ENCODE measurements at regions not wholly inside any gene's neighbourhood (a gene's known extent, or its start where the extent isn't known, plus 50 kb on each side); places are given as distances from the start of the nearest gene placed in this dataset.

GRCh38 chr15:52924630-52925029 lies 134.5 kb upstream of the ONECUT1 start:
- Mint-ChIP-seq H3K4me3 (no peak overlapping the region), H3K4me1 (peaks cover 6 to 8% of the 10 kb centered on the region in 2 experiments; a peak in 1 of 4 replicates), H3K27ac (0 out of 7 replicates have a peak overlapping the region, but pooled peaks of 1 of the 3 experiments have one; percentile 16), H3K36me3 (ENCODE audit: insufficient read depth in 1 of 3, low read depth in 3 of 3) (no peaks in the 10 kb centered on the region), H3K9me3 (peaks cover 4 to 9% of the 10 kb centered on the region in 2 experiments; a peak in 3 of 5 replicates), H3K27me3 (ENCODE audit: low read depth) (peaks cover 4% of the 10 kb centered on the region; the same call in 1 of the 2 replicates)
- Histone ChIP-seq H3K9ac (ENCODE audit: extremely low read depth, insufficient read length, low read length) (no peak overlapping the region), H3K4me1 (ENCODE audit: insufficient read depth, low read length) (no peaks in the 10 kb centered on the region), H3K79me2 (ENCODE audit: insufficient read depth, low read length) (no peaks in the 10 kb centered on the region), H3K9me3 (ENCODE audit: control insufficient read depth, low read depth, low read length) (no peaks in the 10 kb centered on the region), H3T11ph (ENCODE audit: low read length) (no peak overlapping the region), H2BK15ac (ENCODE audit: low read depth, low read length) (no peak overlapping the region), H3K23ac (ENCODE audit: insufficient read length, low read depth, low read length) (no peak overlapping the region), H4K5ac (ENCODE audit: insufficient read length, low read depth, low read length) (no peak overlapping the region), H2BK20ac (ENCODE audit: low read depth, low read length, poor library complexity, severe bottlenecking) (no peak overlapping the region), H2BK12ac (ENCODE audit: insufficient read length, low read depth, low read length) (no peak overlapping the region), H4K20me1 (ENCODE audit: control insufficient read depth, insufficient read depth, insufficient read length) (no peaks in the 10 kb centered on the region), H3K27ac (ENCODE audit: insufficient read length, low read depth, low read length) (no peak overlapping the region), H2BK5ac (ENCODE audit: insufficient read length, low read length) (no peak overlapping the region), H2BK120ac (ENCODE audit: low read depth, low read length, poor library complexity, severe bottlenecking) (no peak overlapping the region), H3K4ac (ENCODE audit: low read depth, low read length) (no peak overlapping the region), H3K79me1 (ENCODE audit: insufficient read depth, low read depth, low read length, poor library complexity, severe bottlenecking) (no peaks in the 10 kb centered on the region), H4K91ac (ENCODE audit: insufficient read length, low read depth, low read length) (no peak overlapping the region), H3K18ac (ENCODE audit: insufficient read length, low read depth, low read length) (no peak overlapping the region), H3K4me2 (ENCODE audit: insufficient read depth, insufficient read length, low read length) (no peak overlapping the region), H3K56ac (ENCODE audit: insufficient read length, low read depth, low read length) (no peak overlapping the region), H2AK5ac (ENCODE audit: insufficient read length, low read length) (no peak overlapping the region), H3K23me2 (ENCODE audit: insufficient read length, low read depth, low read length, poor library complexity, severe bottlenecking) (no peaks in the 10 kb centered on the region), H4K8ac (replicated peaks; ENCODE audit: insufficient read length, low read depth, low read length) (no peak overlapping the region), H3K14ac (ENCODE audit: insufficient read depth, low read length) (no peak overlapping the region), H3K27me3 (ENCODE audit: insufficient read depth, low read length) (no peaks in the 10 kb centered on the region), H2AFZ (ENCODE audit: low read length) (no peak overlapping the region)
- no CpG with 5 or more reads among the region's 7 CpGs for WGBS (ENCODE audit: extremely low coverage, insufficient read length, low lambda C conversion rate)
- no peak for DNase-seq
- TF ChIP-seq CTCF (conservative IDR thresholded peaks at IDR 0.05): no peak
